HG03135 (cell line): ENCODE measurements at regions not wholly inside any gene's neighbourhood (a gene's known extent, or its start where the extent isn't known, plus 50 kb on each side); places are given as distances from the start of the nearest gene placed in this dataset.
"Not testable (repeated sequence)": the region's sequence is repeated elsewhere in the genome, so short reads cannot be mapped to it uniquely, and the experiment has no call there.

Experiments
- ATAC-seq: cut with Tn5 transposase; IDR thresholded peaks from one replicate; pipeline ENCODE4 v1.9.1; 2021; ENCODE audit warnings: mild to moderate bottlenecking, moderate library complexity; ENCODE audit not compliant: unreplicated experiment

GRCh38 chr2:139609109-139609508, 828.9 kb upstream of the NXPH2 start:
- ATAC-seq: no peak

- no peak for ATAC-seq
Measured at GRCh38 chr2:139605668-139606067, 825.5 kb upstream of the NXPH2 start.

GRCh38 chr2:139600166-139600565, 820.0 kb upstream of the NXPH2 start:
- ATAC-seq: no peak

GRCh38 chr2:139585101-139585500, 804.9 kb upstream of the NXPH2 start:
- no peak for ATAC-seq

- ATAC-seq: no peak
Measured at GRCh38 chr2:139574371-139574770, 794.2 kb upstream of the NXPH2 start.

GRCh38 chr2:139556789-139557188, 776.6 kb upstream of the NXPH2 start:
- no peak for ATAC-seq

GRCh38 chr2:139550873-139551272, 770.7 kb upstream of the NXPH2 start:
- no peak for ATAC-seq

GRCh38 chr2:139550341-139550740, 770.2 kb upstream of the NXPH2 start:
- ATAC-seq: no peak

GRCh38 chr2:139544186-139544851, 764.1 kb upstream of the NXPH2 start:
- ATAC-seq: no peak

GRCh38 chr2:139538332-139539020, 758.3 kb upstream of the NXPH2 start:
- ATAC-seq: not testable (repeated sequence)

- ATAC-seq: no peak
Measured at GRCh38 chr2:139529080-139529479, 748.9 kb upstream of the NXPH2 start.

GRCh38 chr2:139526781-139527180, 746.6 kb upstream of the NXPH2 start:
- no peak for ATAC-seq

- no peak for ATAC-seq
Measured at GRCh38 chr2:139518321-139518720, 738.1 kb upstream of the NXPH2 start.

- ATAC-seq: no peak
Measured at GRCh38 chr2:139514951-139515350, 734.8 kb upstream of the NXPH2 start.

GRCh38 chr2:139495851-139496250, 715.7 kb upstream of the NXPH2 start:
- no peak for ATAC-seq

- no peak for ATAC-seq
Measured at GRCh38 chr2:139492131-139492680, 712.0 kb upstream of the NXPH2 start.

GRCh38 chr2:139480161-139480650, 700.0 kb upstream of the NXPH2 start:
- no peak for ATAC-seq

- no peak for ATAC-seq
Measured at GRCh38 chr2:139478165-139478914, 698.1 kb upstream of the NXPH2 start.

GRCh38 chr2:139477618-139478017, 697.4 kb upstream of the NXPH2 start:
- ATAC-seq: no peak

- ATAC-seq: no peak
Measured at GRCh38 chr2:139469985-139470384, 689.8 kb upstream of the NXPH2 start.

- no peak for ATAC-seq
Measured at GRCh38 chr2:139465789-139466188, 685.6 kb upstream of the NXPH2 start.
